ENCODE measurements at regions not wholly inside any gene's neighbourhood (a gene's known extent, or its start where the extent isn't known, plus 50 kb on each side); places are given as distances from the start of the nearest gene placed in this dataset.

DNA sequence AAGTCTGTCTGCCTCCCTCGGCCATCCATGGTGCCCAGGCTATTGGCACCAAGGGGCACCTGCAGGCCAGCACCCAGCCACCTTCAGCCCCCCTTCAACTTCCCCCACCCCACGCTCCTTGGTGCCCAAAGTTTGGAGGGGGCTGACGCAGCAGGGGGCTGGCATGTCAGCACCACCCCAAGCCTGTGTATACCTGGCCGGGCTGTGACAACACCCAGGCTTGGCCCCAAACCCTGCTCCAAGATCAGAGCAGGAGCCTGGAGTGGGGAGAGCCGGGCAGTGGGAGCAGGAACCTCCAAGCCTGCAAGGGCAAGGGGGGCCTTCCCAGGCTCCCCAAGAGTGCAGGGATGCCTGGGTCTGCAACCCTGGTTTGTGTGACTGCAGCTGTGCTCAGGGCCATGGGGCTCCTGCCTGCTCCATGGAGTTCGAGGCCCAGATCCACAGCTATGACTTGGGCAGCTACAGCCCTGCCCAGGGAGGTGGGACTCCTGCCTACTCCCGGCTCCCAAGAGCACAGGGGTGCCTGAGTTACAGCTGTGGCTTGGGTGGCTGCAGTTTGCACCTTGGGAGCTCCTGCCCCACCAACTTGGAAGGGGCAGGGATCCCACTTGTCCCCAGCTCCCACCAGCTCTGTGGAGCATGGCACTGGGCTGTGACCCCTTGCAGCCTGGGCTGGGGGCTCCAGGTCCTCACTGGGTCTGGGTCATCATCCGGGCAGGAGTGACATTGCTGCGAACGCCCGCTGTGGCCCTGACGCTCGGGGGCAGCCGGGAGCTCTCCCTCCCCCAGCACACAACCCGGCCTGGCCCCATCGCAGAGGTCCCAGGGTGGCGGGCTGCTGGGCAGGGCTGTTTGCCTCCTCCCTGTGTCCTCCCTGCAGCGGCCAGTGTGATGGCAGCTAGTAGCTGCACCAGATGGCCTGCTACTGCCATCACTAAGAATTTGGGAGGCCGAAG lies 175.5 kb upstream of the SDK2 start:
- no peak for DNase-seq

DNA sequence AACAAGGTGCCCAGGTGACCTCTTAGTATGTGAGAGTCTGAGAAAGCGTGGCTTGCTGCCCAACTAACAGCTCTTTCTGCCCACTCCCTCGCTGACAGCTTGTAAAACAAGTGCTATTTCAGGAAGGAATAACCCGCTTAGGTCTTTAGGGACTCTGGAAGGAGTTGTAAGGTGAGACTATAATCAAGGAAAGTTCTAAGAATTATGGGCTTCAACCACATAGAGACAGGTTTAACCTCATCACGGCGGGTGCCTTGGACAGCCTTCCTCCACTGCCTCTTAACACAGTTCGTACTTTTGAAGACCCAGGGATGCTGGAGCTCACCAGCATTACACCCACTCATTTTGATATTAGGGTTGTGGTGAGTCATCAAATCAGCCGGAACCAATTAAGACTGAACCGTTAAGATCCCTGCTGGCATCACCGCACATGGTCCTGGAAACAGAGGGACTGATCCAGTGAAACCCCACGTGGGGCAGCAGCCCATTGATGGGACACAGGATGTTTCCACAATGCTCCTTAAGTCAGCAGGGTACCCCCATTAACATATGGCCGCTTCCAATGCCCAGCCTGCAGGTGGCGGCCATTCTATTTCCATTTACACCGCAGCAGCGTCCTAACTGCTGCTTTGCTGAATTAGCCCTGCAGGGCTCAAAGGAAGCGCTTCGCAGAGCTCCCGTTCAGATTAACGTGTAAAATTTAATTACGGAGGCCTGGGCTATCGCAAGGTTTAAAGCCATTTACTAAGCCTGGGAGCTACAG lies 176.6 kb upstream of the SDK2 start:
- peak; percentile 23 for DNase-seq

DNA sequence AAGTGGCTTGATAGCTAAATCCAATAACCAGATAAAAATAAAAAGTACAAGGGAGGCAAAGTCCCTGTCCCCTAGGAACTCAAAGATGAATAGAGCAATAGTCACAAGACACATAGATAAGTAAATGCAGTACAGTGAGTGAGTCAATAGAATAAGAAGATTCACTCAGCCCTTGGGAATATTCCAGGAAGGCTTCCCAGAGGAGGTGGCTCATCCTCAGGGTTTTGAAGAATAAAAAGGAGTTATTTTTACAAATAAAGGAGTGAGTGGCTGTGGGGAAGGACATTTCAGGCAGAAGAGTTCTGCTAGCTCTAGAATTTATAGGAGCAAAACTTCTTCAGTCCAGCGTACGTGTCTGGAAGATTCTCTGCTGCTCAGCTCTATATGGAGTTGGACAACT lies 177.4 kb upstream of the SDK2 start:
- DNase-seq, result no peak

DNA sequence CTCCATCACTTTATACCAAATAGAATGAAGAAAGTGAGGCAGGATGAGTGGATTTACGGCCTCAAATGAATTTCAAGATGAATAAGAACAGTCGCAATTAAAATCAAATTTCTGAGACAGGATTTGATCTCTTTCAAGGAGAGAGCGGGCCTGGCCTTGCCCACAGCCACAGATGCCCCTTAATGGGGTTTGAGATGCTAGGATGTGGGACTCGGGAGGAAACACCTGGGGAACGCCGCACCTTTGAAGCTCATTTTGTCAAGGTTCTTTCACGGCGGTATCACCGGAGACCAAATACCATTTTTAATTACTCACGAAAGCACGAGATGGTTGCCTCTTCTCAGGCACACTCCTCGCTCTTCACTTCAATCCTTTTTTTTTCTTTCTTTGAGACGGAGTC lies 178.1 kb upstream of the SDK2 start:
- DNase-seq, result no peak

DNA sequence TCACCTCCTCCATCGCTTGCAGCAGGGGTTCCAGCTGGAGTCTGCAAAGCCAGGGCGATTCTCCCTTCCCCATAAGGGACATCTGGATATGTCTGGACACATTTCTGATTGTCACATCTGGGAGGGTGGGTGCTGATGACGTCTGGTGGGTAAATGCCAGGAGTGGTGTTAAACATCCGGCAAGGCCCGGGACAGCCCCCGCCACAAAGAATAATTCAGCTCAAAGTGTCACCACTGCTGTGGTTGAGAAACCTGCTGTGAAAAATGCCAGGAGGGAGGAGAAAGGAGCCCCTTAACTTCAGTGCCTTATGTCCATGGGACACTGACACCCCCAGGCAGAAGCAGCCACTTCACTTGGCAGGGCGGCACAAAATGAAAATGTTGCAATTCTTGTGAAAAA lies 179.4 kb upstream of the SDK2 start:
- DNase-seq, result no peak

DNA sequence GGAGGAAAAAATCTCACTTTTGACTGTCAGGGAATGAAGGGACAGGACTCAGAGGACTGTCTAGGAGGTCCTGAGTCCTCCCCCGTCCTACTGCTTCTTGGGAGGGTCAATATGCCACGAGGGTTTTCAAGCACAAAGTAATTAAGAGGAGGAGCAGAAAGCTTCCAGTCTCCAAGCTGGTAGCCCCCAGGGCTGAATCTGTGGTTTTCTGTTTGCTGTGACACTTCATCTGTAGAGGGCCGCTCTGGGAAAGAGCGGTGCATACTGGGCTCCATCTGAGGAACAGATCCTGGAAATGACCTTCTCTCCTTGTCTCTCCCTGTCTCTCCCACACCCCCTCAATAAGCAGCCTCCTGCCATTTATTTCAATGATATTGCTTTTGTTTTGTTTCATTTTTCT lies 180.1 kb upstream of the SDK2 start:
- peak; percentile 13 for DNase-seq

DNA sequence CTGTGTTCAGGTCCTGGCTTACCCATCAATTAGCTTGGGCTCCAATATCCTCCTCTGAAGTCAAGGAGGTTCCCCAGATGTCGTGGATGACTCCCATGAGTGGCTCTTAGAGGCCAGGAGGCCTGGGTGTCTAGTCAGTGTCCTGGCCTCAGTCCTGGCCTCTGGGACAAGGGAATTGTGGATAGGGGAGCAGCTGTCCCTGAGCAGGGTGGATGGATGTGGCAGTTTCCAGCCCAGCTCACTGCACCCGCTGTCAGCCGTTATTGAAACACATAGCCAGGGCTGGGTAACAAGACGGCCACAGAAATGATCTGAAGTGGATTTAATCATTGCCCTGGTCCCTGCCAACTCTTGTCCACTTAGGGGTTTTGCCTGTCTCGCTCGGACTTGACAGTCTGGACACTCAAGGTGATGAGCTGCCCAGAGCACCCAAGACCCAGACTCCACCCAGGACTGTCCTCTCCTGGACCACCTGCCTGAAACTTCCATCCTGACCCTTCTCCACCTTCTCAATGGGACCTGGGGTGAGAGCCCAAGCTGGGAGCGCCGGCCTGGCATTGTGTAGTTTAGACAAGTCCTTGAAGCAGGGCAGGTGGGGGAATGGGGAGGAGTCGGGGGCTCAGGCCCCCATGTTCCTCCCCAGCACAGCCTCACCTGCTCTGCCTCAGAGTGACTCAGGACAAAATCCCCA lies 182.1 kb upstream of the SDK2 start:
- DNase-seq, result no peak

DNA sequence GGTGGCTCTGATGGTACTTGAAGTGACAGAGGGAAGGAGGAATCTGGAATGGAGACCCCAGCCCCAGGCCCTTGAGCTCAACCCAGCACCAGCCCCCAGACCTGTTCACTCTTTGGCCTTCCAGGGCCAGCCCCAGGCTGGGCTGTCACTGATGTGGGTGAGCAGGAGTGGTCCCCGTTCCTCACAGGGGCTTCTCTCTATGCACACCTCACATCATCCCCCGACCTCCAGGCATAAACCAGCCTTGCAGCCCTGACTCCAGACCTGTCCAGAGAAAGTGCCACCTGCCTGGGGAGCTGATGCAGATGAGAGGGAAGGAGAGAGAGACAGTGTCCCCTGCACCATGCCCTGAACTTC lies 182.6 kb upstream of the SDK2 start:
- DNase-seq, result no peak

DNA sequence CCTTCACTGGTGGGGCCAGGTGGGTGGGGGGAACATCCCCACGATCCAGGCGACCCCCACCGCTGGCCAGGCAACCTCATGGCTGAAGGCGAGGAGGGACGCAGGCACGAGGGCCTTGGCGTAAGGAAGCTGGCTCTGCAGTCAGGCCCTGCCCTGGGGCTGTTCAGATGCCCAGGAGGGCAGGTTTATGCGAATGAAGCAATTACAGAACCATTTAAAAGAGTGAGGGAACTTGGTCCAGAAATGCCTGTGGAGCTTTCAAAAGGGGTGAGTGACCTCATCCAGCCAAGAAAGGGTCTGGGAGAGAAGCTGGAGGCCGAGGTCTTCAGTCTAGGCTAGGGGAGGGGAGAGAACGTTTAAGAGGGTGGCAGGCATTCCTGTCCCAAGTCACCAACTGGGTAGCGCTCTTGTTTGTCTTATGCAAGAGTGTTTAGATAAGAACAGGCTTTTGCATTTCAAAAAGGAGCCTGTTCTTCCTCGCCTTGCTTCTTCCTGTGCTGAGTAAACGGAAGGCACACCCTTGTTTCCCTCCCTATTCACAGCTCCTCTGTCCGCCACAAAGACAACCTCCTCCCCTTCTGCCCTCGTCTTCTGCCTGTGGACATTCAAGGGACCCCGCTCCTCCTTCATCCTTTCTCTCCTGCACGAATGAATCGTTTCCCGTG lies 183.5 kb upstream of the SDK2 start:
- DNase-seq, result no peak

DNA sequence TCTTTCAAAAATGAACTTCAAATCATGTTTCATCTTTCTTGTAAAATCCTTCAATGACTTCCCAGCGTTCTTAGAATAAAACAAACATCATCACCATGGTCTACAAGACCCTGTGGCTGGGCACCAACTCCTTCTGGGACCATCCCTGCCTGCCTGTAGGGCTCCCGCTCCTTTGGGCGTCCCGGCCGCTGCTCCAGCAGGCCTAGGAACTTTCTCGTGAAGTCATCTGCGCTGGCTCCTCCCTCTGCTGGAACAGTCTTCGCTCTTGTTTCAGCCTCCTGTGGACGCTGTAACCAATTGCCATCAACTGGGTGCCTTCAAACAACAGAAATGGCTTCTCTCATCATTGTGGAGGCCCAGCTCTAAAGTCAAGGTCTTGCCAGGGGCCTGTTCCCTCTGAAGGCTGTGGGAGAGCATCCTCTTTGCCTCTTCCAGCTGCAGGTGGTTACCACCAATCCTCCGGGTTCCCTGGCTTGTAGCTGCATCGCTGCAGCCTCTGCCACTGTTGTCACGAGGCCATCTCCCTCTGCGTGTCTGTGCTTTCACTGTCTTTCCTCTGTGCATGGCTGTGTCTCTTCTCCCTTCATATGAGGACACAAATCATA lies 185.5 kb upstream of the SDK2 start:
- DNase-seq, result no peak

DNA sequence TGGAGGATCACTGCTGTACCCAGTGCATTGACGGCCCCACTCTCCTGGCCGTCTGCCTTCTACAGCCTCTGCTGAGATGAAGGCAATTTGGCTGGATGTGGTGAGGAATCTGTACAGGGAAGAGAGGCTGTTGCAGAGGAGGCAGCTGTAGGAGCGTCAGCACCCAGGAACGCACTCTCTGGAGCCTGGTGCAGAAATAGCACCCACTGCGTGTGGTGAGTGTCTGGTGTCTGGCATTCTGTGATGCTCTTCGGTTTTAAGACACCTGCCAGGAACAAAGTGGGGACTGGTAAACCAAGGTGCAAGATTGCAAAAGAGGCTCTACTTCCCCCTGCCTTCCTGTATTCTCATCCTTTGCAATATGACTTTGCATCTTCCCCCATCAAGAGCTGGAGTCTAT lies 187.5 kb upstream of the SDK2 start:
- DNase-seq, result no peak

DNA sequence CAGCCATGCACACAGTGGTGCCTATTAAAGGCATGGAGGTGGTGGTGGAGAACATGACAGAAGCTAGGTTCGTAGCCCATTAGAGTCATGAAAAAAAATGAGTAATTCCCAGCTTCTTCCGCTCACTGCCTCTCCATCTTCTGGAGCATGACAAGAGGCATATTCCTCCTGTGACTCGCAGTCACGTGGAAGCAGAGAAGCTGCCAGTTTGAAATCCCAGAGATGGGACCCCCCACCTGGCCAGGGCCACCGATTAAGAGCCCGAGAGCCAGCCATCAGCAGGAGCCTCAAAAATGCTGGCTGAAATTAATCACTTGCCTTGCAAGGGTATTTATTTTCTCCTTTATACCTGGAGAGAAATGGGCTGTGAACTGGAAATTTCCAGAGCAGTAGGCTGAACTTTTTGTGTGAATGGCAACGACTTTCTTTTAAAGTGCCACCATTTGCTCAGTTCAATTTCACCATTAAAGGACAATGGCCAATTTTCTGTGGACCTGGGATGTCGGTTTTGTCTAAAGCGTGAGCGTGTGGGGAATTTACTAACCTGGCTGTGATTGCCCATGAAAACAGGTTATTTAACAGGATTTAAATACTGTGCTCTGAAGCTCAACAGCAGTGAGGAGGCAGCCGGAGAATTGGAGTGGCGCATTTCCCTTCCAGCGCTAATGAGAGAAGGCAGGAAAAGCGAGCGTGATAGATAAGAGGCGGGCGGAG lies 189.7 kb upstream of the SDK2 start:
- DNase-seq, result no peak

DNA sequence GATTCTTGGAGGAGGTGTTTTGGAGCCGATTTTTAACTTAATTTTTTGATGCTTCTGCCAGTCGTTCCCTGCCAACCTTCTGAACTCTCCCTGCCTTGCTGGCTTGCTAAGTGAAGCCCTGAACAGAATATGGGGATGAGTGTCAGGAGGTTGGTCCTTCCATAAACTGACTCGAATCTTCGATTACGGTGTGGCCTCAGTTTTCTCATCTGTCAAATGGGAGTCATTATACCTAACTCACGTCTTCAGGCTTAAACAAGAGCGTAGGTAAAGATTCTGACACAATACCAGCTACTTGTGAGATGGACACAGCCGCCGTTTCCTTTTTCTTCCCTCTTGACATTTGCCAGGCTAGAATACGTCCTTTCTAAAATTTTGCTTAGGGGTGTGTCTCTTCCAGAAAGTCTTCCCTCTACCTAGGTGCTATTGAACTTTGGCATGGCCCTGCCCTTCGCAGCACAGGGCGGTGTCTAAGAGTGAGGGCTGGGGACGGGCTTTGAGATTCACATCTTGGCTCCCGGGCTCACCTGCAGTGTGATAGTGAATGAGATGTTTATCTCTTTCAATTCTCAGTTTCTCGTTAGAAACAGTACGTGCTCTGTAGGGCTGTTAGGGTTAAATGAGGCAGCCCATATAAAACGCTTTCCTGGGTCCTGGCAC lies 190.6 kb upstream of the SDK2 start:
- no peak for DNase-seq

DNA sequence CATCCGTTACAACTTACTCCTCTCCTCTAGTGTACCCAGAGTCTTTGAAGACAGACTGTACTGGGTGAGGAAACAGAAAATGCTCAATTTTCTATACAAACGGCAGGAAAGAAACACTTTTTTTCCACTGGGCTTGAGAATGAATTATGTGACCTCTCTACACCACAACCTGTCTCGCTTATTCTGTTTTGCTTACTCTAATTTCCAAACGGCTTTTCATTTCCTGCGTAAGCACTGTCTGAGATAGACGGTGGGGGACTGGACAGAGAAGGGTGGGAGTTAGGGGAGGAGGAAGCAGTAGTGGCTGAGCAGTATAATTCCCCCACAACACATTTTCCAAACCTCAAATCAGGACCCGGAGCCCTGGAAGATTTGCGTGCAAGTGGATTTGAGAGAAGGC lies 191.4 kb upstream of the SDK2 start:
- peak; percentile 28 for DNase-seq

DNA sequence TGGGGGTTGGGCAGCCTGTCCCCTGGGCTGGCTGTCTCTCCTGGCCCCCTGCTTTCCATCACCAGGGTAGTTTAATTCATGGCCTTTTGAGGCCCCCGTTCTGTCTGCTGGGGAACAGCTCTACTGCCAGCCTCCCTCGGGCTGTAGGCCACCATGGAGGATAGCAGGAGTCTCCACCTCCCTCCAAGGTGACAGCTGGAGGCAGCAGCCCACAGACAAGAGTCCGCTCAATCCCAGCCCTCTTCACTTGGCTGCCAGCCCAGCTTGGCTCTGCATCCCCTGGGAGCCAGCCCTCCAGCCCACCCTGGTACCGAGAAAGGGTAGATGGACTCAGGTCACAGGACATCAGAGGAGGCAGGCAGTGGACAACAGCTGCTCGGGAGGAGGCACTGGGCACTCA lies 194.6 kb upstream of the SDK2 start:
- DNase-seq, result peak; percentile 88

DNA sequence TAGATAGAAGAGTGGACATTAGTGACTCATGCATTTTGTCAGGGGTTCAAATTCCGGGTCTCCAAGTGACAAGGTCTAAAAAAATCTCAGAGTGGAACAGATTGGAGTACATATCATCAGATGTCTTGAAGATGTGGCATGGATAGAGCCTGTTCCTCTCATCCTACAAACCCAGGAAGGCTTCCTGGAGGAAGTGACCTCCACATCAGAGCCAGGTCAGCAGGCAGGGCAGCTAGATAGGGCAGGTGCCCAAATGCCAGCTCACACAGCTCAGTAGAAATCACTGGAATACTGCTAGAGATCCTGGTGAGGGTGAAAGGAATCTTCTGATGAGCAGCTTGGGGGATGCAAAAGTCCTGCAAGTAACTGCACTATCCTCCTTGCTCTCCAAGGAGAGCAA lies 196.6 kb upstream of the SDK2 start:
- no peak for DNase-seq

DNA sequence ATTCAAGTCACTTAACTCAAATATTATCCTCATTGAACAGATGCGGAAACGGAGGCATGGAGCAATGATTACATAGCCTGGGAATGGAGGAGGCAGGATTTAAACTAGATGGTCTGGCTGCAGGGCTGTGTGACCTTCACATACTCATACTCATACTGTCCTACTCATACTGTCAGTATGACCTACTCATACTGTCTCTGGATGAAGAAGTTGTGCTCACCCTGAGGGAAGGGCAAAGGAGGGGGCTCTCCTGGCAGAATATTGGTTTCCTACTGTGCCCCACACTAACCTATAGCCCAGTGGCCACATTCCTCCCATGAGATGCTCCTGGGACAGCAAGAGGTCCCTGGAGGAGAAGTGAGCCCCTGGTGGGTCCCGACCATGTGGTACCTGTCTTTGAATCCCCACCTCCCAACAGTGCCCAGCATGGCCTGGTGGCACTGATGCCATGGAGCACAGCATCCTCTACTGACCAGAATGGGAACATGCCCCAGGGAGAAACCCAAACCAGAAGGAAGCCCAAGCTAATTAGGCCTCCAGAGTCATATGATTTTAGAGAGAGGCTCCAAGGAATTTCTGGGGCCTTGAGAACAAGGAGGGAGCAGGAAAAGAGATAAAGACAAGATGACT lies 197.3 kb upstream of the SDK2 start:
- peak; percentile 48 for DNase-seq

DNA sequence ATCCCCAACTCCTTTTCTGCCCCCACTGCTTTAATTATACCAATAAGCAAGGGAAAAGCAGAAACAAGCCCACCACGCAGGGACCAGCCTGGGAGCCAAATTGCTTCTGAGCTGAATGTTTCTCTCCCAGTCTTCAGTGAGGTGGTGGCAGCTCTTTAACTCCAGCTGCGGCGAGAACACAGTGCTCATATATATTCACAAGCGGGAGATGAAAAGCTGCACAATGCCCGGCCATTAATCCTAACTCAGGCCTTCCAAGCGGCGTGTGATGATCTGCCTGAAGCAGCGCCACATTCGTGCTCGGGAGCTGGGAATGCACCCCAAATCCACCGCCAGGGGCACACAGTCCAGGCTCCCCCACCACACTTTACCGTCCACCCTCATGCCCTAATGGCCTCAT lies 203.7 kb upstream of the SDK2 start:
- no peak for DNase-seq

DNA sequence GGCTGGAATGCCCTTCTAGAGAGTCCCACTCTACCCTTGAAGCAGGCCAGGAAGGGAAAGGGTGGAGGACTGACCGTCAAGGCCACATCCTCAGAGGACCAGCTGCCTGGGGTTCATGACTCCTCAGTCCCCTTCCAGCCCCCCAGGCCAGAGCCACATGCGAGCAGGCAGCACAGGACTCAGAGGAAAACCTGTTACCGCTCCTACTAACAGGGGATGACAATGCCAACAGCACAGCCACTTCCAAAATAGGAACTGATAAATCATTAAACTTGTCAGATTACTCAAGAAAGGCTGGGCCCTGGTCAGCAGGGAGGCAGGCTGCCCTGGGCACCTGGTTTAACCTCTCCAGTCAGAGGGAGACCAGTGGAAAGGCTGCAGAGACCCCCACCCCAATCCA lies 206.2 kb upstream of the SDK2 start:
- no peak for DNase-seq

DNA sequence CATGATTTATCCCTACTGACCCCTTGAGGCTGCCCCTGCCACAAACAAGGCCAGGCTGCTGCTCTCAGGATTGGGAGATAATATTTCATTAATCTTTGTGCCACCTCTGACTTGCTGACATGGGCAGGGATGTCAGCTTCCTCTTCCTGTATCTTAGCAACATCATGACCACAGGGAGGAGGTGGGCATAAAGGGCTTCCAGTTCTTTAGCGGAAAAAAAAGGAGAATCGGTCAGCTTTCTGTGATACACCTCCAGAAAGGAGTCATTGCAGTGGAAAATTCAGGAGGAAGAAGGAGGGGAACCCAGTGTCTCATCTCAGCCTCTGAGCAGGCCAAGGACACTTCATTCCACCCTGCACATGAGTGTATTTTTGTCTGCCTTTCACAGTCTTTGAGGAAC lies 206.8 kb upstream of the SDK2 start:
- DNase-seq, result no peak

DNA sequence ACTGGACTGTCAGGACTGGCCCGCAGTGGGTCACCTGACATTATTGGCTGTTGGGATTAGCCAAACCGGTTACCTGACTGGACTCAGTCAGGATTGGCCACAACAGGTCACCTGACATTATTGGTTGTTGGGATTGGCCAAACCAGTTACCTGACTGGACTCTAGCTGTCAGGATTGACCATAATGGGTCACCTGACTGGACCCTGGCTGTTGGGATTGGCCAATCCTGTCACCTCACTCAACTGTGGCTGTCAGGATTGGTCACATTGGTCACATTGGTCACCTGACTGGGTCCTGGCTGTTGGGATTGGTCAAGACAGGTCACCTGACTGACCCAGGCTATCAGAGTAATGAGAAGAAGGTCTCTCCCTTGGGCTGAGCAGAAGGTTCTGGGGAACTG lies 207.7 kb upstream of the SDK2 start:
- no peak for DNase-seq
